Activated T-cell treated with anti-CD3 and anti-CD28 coated beads, Interleukin-2, amount 50 U/mL, for 4 hours (primary cell): ENCODE measurements at regions not wholly inside any gene's neighbourhood (a gene's known extent, or its start where the extent isn't known, plus 50 kb on each side); places are given as distances from the start of the nearest gene placed in this dataset.

ENCODE experiments used
- ATAC-seq, 2 donors: fragments of 200-7000 bp; cut with Tn5 transposase; one replicate each; pipeline ENCODE4 v1.10.0; 2021
- DNase-seq: peaks from one replicate; pipeline ENCODE4 v3.0.0-alpha.2; 2020
- H3K27me3 Mint-ChIP-seq: one replicate; pipeline ENCODE4 v1.8.0; 2021; ENCODE audit warnings: low read depth, mixed read lengths
- H3K36me3 Mint-ChIP-seq: one replicate; pipeline ENCODE4 v1.8.0; 2022; ENCODE audit warnings: mixed read lengths; ENCODE audit not compliant: insufficient read depth
- H3K4me1 Mint-ChIP-seq: one replicate; pipeline ENCODE4 v1.8.0; 2021; ENCODE audit warnings: low read depth, mixed read lengths
- H3K4me3 Mint-ChIP-seq: one replicate; pipeline ENCODE4 v1.8.0; 2021; ENCODE audit warnings: mild to moderate bottlenecking, moderate library complexity, mixed read lengths
- H3K9me3 Mint-ChIP-seq: one replicate; pipeline ENCODE4 v1.8.0; 2021; ENCODE audit warnings: mixed read lengths

GRCh38 chr3:99211309-99211708 lies 309.8 kb upstream of the DCBLD2 start:
- Mint-ChIP-seq H3K36me3 (no peaks in the 10 kb centered on the region), H3K4me3 (no peak overlapping the region), H3K4me1 (no peaks in the 10 kb centered on the region), H3K9me3 (peaks cover 9% of the 10 kb centered on the region), H3K27me3 (no peaks in the 10 kb centered on the region)
- DNase-seq, result no peak
- no peak for ATAC-seq

GRCh38 chr3:99199021-99199420 lies 297.5 kb upstream of the DCBLD2 start:
- ATAC-seq (no peak), DNase-seq (no peak)
- H3K27me3 Mint-ChIP-seq, result no peaks in the 10 kb centered on the region
- no peaks in the 10 kb centered on the region for H3K36me3 Mint-ChIP-seq
- peaks cover 3% of the 10 kb centered on the region for H3K9me3 Mint-ChIP-seq
- no peak overlapping the region for H3K4me3 Mint-ChIP-seq
- no peaks in the 10 kb centered on the region for H3K4me1 Mint-ChIP-seq

DNA sequence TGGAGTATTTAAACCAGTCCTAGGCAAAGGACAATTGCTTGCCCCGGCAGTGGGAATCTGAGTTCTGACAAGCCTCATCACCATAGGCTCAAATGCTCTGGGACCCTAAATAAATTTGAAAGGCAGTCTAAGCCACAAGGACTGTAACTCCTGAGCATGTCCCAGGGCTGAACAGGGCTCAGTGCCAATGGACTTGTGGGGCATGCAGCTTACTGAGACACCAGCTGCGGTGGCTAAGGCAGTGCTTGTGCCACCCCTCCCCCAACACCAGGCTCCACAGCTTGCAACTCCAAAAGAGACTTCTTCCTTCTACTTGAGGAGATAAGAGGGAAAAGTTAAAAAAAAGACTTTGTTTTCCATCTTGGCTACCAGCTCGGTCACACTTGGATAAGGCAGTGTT lies 289.7 kb upstream of the DCBLD2 start:
- DNase-seq (no peak), ATAC-seq (no peak)
- Mint-ChIP-seq H3K9me3 (peaks cover 19% of the 10 kb centered on the region), H3K4me3 (no peak overlapping the region), H3K27me3 (no peaks in the 10 kb centered on the region), H3K36me3 (no peaks in the 10 kb centered on the region), H3K4me1 (no peaks in the 10 kb centered on the region)

- Mint-ChIP-seq H3K4me3 (no peak overlapping the region), H3K36me3 (no peaks in the 10 kb centered on the region), H3K27me3 (peaks cover 4% of the 10 kb centered on the region), H3K9me3 (peaks cover 19% of the 10 kb centered on the region), H3K4me1 (no peaks in the 10 kb centered on the region)
- no peak for ATAC-seq
- no peak for DNase-seq
Observed at GRCh38 chr3:99188936-99189335, 287.4 kb upstream of the DCBLD2 start.

DNA sequence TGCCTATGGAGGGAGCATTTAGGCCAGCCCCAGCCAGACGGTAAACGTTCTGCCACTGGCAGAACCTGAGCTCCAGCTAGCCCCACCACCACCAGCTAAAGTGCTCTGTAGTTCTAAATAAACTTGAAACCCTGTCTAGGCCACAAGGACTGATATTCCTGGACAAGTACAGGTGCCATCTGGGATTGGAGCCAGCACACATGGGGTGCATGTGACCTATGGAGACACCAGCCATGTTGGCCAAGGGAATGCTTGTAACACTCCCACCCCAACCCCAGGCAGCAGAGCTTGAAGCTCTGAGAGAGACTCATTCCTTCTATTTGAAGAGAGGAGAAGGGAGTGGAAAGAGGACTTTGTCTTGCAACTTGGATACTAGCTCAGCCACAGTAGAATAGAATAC lies 284.5 kb upstream of the DCBLD2 start:
- Mint-ChIP-seq H3K9me3 (peaks cover 14% of the 10 kb centered on the region), H3K4me1 (no peaks in the 10 kb centered on the region)
- DNase-seq, result no peak

DNA sequence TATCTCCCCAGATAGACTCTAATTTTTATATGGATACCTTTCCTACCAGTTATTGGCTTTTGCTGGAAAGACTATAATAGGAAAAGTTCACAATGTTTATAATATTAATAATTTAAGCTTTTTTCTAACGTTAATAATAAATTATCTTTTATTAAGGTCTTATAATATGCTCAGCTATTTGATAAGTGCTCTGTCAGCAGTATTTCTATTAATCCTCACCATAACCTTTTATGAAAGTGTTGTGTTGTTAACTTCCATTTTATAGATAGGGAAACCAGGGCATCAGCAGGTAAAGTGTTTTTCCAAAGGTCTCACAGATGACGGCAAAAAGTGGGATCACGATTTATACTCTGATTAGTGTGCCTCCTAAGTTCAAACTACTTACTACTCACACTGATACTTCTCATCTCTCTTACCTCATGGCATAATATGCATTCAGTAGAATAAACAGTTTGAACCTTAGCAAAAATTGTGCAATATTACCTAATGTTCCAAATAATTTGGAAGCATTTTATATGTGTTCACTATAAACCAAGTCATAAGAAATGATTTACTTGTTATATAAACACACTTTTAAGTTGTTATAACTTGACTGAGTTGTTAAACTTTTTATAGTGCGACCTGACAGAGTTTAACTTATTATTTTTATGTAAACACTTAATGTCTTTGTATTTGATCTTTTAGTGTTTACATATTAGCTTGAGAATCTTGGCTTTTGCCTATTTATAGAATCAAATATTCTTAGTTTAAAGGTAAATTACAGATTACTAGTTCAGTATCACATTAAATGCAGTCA lies 274.9 kb upstream of the DCBLD2 start:
- peaks cover 4% of the 10 kb centered on the region for H3K9me3 Mint-ChIP-seq
- no peak for ATAC-seq
- no peak overlapping the region for H3K4me3 Mint-ChIP-seq
- H3K4me1 Mint-ChIP-seq, result no peaks in the 10 kb centered on the region
- H3K27me3 Mint-ChIP-seq, result no peaks in the 10 kb centered on the region
- H3K36me3 Mint-ChIP-seq, result no peaks in the 10 kb centered on the region
- no peak for DNase-seq

More for the DNA sequence above, 284.5 kb upstream of the DCBLD2 start:
- peaks cover 4% of the 10 kb centered on the region for H3K27me3 Mint-ChIP-seq
- ATAC-seq, result no peak
- H3K36me3 Mint-ChIP-seq, result no peaks in the 10 kb centered on the region
- no peak overlapping the region for H3K4me3 Mint-ChIP-seq

DNA sequence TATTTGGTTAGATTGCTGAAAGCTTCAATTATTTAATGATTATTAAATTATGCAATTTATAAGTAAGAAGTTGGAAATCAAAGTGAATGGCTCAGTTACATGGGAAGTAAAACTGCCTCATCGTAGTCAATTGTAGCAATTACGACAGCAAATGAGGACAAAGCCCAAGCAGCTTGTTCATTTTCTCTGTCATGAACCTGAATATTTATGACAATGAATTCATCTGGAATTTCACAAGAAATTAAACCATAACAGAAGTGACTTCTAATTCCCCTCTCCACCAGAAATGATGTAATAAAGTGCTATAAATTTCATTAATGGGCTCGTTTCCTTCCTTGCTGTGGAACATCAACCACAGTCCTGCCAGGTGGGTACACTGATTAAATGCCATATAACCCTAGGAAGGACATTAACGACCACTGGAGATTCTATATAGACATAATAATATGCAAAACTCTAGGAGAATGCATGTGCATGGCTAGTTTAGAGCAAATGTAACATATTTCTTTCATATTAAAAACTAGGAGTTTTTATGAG lies 273.8 kb upstream of the DCBLD2 start:
- no peak for ATAC-seq
- DNase-seq, result no peak
- H3K36me3 Mint-ChIP-seq, result no peaks in the 10 kb centered on the region
- H3K27me3 Mint-ChIP-seq, result no peaks in the 10 kb centered on the region
- H3K9me3 Mint-ChIP-seq, result peaks cover 4% of the 10 kb centered on the region
- no peaks in the 10 kb centered on the region for H3K4me1 Mint-ChIP-seq
- H3K4me3 Mint-ChIP-seq, result no peak overlapping the region

GRCh38 chr3:99172736-99173657 lies 271.5 kb upstream of the DCBLD2 start:
- H3K4me3 Mint-ChIP-seq, result no peak overlapping the region
- H3K36me3 Mint-ChIP-seq, result no peaks in the 10 kb centered on the region
- no peaks in the 10 kb centered on the region for H3K27me3 Mint-ChIP-seq
- H3K4me1 Mint-ChIP-seq, result no peaks in the 10 kb centered on the region
- ATAC-seq (no peak), DNase-seq (no peak)
- peaks cover 4% of the 10 kb centered on the region for H3K9me3 Mint-ChIP-seq

DNA sequence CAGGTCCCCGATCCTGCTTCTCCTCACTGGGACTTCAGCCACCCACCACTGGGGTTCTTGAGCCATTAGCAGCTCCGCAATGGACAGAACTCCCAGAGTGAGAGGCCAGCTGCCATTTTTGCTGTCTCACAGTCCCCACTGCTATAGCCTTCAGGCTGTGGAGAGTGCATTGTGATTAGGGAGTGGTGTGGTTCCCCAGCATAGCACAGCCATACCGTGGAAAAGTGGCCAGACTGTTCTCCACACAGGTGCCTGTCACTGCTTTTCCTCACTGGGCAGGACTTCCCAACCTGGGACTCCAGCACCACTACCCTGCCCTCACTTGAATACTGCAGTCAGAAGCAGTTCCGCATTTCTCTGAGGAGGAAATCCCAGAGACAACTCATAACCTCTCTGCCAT lies 270.3 kb upstream of the DCBLD2 start:
- H3K27me3 Mint-ChIP-seq, result no peaks in the 10 kb centered on the region
- H3K9me3 Mint-ChIP-seq, result peaks cover 3% of the 10 kb centered on the region
- H3K4me3 Mint-ChIP-seq, result no peak overlapping the region
- ATAC-seq, result no peak
- no peak for DNase-seq
- no peaks in the 10 kb centered on the region for H3K36me3 Mint-ChIP-seq
- no peaks in the 10 kb centered on the region for H3K4me1 Mint-ChIP-seq

- H3K36me3 Mint-ChIP-seq, result no peaks in the 10 kb centered on the region
- H3K27me3 Mint-ChIP-seq, result no peaks in the 10 kb centered on the region
- peaks cover 3% of the 10 kb centered on the region for H3K9me3 Mint-ChIP-seq
- H3K4me3 Mint-ChIP-seq, result no peak overlapping the region
- DNase-seq (no peak), ATAC-seq (no peak)
- no peaks in the 10 kb centered on the region for H3K4me1 Mint-ChIP-seq
Observed at GRCh38 chr3:99170867-99171517, 269.5 kb upstream of the DCBLD2 start.

DNA sequence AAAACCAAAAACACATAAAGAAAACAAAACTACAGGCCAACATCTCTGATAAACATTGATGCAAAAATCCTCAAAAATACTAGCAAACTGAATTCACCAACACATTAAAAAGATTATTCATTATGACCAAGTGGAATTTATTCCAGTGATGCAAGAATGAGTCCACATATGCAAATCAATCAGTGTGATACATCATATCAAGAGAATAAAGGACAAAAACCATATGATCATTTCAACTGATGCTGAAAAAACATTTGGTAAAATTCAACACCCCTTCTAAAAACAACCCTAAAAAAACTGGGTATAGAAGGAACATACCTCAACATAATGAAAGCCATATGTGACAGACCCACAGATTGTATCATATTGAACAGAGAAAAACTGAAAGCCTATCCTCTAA lies 265.6 kb upstream of the DCBLD2 start:
- no peak for DNase-seq
- ATAC-seq, result no peak
- H3K27me3 Mint-ChIP-seq, result no peaks in the 10 kb centered on the region
- H3K9me3 Mint-ChIP-seq, result peaks cover 3% of the 10 kb centered on the region
- no peaks in the 10 kb centered on the region for H3K4me1 Mint-ChIP-seq
- no peaks in the 10 kb centered on the region for H3K36me3 Mint-ChIP-seq
- no peak overlapping the region for H3K4me3 Mint-ChIP-seq

- DNase-seq, result no peak
- Mint-ChIP-seq H3K9me3 (peaks cover 5% of the 10 kb centered on the region), H3K4me1 (no peaks in the 10 kb centered on the region), H3K27me3 (no peaks in the 10 kb centered on the region), H3K4me3 (no peak overlapping the region), H3K36me3 (no peaks in the 10 kb centered on the region)
- ATAC-seq, result no peak
Observed at GRCh38 chr3:99163314-99163713, 261.8 kb upstream of the DCBLD2 start.

DNA sequence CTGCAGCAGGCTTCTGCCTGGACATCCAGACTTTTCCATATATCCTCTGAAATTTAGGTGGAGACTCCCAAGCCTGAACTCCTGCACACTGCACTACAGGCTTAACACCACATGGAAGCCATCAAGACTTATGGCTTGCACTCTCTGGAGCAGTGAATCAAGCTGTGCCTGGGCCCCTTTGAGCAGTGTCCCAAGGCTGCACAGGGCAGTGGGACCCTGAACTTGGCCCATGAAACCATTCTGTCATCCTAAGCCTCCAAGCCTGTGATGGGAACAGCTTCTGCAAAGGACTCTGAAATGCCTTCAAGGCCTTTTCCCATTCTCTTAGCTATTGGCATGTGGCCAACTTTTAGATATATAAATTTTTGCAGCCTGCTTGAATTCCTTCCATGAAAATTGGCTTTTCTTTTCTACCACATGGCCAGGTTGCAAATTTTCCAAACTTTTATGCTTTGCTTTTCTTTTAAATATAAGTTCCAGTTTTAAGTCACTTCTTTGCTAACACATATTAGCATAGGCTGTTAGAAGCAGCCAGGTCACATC lies 257.8 kb upstream of the DCBLD2 start:
- no peak for DNase-seq
- Mint-ChIP-seq H3K4me3 (no peak overlapping the region), H3K36me3 (no peaks in the 10 kb centered on the region), H3K27me3 (no peaks in the 10 kb centered on the region), H3K4me1 (no peaks in the 10 kb centered on the region), H3K9me3 (peaks cover 9% of the 10 kb centered on the region)
- no peak for ATAC-seq

- peaks cover 9% of the 10 kb centered on the region for H3K9me3 Mint-ChIP-seq
- no peak for ATAC-seq
- H3K4me1 Mint-ChIP-seq, result no peaks in the 10 kb centered on the region
- H3K27me3 Mint-ChIP-seq, result no peaks in the 10 kb centered on the region
- H3K4me3 Mint-ChIP-seq, result no peak overlapping the region
- H3K36me3 Mint-ChIP-seq, result no peaks in the 10 kb centered on the region
- DNase-seq, result no peak
Observed at GRCh38 chr3:99145031-99145430, 243.5 kb upstream of the DCBLD2 start.
